ENCODE measurements at regions not wholly inside any gene's neighbourhood (a gene's known extent, or its start where the extent isn't known, plus 50 kb on each side); places are given as distances from the start of the nearest gene placed in this dataset.
"Not testable (repeated sequence)": the region's sequence is repeated elsewhere in the genome, so short reads cannot be mapped to it uniquely, and the experiment has no call there.

GRCh38 chr3:30539206-30539605 lies 67.2 kb upstream of the TGFBR2 start:
- TF ChIP-seq, protein P1, sequence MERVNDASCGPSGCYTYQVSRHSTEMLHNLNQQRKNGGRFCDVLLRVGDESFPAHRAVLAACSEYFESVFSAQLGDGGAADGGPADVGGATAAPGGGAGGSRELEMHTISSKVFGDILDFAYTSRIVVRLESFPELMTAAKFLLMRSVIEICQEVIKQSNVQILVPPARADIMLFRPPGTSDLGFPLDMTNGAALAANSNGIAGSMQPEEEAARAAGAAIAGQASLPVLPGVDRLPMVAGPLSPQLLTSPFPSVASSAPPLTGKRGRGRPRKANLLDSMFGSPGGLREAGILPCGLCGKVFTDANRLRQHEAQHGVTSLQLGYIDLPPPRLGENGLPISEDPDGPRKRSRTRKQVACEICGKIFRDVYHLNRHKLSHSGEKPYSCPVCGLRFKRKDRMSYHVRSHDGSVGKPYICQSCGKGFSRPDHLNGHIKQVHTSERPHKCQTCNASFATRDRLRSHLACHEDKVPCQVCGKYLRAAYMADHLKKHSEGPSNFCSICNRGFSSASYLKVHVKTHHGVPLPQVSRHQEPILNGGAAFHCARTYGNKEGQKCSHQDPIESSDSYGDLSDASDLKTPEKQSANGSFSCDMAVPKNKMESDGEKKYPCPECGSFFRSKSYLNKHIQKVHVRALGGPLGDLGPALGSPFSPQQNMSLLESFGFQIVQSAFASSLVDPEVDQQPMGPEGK (CRISPR knock-in tag; IDR thresholded peaks at IDR 0.05; ENCODE audit: borderline replicate concordance), result no peak
- ATAC-seq, result peak; percentile 31; the same call in 2 of the 3 replicates

GRCh38 chr3:30539772-30540171 lies 66.6 kb upstream of the TGFBR2 start:
- ATAC-seq, result peak; percentile 37; the same call in 2 of the 3 replicates
- TF ChIP-seq ZFP30 (CRISPR knock-in tag; IDR thresholded peaks at IDR 0.05) (no peak), OSR1 (CRISPR knock-in tag; IDR thresholded peaks at IDR 0.05) (no peak), ESRRG (CRISPR knock-in tag; IDR thresholded peaks at IDR 0.05) (no peak), ISL1 (CRISPR knock-in tag; IDR thresholded peaks at IDR 0.05) (no peak)

DNA sequence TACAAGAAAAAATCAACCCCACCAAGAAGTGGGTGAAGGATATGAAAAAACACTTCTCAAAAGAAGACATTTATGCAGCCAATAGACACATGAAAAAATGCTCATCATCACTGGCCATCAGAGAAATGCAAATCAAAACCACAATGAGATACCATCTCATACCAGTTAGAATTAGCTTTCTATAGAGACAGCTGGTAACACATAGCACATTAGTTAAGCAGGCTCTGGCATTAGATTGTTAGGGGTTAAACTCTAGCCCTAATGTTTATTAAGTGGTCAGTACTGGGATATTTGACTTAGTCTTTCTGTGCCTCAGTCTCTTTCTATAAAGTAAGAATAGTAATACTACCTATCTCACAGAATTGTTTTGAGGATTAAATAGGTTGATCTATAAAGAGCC lies 65.2 kb upstream of the TGFBR2 start:
- not testable (repeated sequence) for ATAC-seq

GRCh38 chr3:30542897-30543296 lies 63.5 kb upstream of the TGFBR2 start:
- TF ChIP-seq CSDC2 (CRISPR knock-in tag; IDR thresholded peaks at IDR 0.05) (no peak), ZNF565 (CRISPR knock-in tag; conservative IDR thresholded peaks at IDR 0.05; ENCODE audit: low read depth) (no peak), ZFP30 (CRISPR knock-in tag; IDR thresholded peaks at IDR 0.05) (no peak), ZNF70 (CRISPR knock-in tag; IDR thresholded peaks at IDR 0.05) (no peak), ZNF8 (CRISPR knock-in tag; IDR thresholded peaks at IDR 0.05) (no peak)
- ATAC-seq, result no peak

DNA sequence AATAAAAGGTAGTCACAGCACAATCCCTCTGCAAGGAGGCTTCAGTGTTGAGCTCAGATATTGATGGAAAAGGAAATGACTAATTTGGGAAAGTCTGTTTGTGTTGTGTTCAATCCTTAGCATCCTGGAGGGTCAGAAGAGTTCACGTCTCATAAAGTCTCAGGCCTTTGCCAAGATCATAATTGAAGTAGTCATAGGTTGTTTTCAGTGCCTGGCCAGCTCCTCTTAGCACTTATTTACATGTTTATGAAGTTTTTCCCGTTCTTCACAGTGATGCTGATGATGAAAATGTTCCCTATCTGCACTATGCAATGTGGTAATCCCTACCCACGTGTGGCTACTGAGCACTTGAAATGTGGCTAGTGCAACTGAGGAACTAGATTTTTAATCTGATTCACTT lies 61.6 kb upstream of the TGFBR2 start:
- peak; percentile 76 for ATAC-seq
- no peak for TF ChIP-seq SNAI2 (CRISPR knock-in tag; IDR thresholded peaks at IDR 0.05)
- TF ChIP-seq, protein P2, sequence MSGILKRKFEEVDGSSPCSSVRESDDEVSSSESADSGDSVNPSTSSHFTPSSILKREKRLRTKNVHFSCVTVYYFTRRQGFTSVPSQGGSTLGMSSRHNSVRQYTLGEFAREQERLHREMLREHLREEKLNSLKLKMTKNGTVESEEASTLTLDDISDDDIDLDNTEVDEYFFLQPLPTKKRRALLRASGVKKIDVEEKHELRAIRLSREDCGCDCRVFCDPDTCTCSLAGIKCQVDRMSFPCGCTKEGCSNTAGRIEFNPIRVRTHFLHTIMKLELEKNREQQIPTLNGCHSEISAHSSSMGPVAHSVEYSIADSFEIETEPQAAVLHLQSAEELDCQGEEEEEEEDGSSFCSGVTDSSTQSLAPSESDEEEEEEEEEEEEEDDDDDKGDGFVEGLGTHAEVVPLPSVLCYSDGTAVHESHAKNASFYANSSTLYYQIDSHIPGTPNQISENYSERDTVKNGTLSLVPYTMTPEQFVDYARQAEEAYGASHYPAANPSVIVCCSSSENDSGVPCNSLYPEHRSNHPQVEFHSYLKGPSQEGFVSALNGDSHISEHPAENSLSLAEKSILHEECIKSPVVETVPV (CRISPR knock-in tag; IDR thresholded peaks at IDR 0.05), result no peak
- TF ChIP-seq OSR1 (CRISPR knock-in tag; IDR thresholded peaks at IDR 0.05), result no peak
- TF ChIP-seq TSHZ2 (CRISPR knock-in tag; IDR thresholded peaks at IDR 0.05), result no peak
- TF ChIP-seq ZC3H10 (CRISPR knock-in tag; IDR thresholded peaks at IDR 0.05), result no peak
- TF ChIP-seq CREB5 (CRISPR knock-in tag; IDR thresholded peaks at IDR 0.05; ENCODE audit: low read depth), result no peak
- TF ChIP-seq ESRRG (CRISPR knock-in tag; IDR thresholded peaks at IDR 0.05), result no peak
- TF ChIP-seq ZFP3 (CRISPR knock-in tag; IDR thresholded peaks at IDR 0.05), result no peak
- TF ChIP-seq RARB (CRISPR knock-in tag; IDR thresholded peaks at IDR 0.05), result no peak
- TF ChIP-seq PPARA (CRISPR knock-in tag; IDR thresholded peaks at IDR 0.05; ENCODE audit: borderline replicate concordance), result no peak
- no peak for TF ChIP-seq CSDC2 (CRISPR knock-in tag; IDR thresholded peaks at IDR 0.05)
- no peak for TF ChIP-seq GLIS3 (CRISPR knock-in tag; IDR thresholded peaks at IDR 0.05)
- TF ChIP-seq ZNF8 (CRISPR knock-in tag; IDR thresholded peaks at IDR 0.05), result no peak
- TF ChIP-seq, protein P1 (CRISPR knock-in tag; IDR thresholded peaks at IDR 0.05; ENCODE audit: borderline replicate concordance), result no peak

Data from SK-N-SH treated with all-trans-retinoic acid at 6 μM for 48 hours (cell line).